SHP77 (cell line): ENCODE measurements at regions not wholly inside any gene's neighbourhood (a gene's known extent, or its start where the extent isn't known, plus 50 kb on each side); places are given as distances from the start of the nearest gene placed in this dataset.
A peak's percentile ranks its signal among the peaks of the same experiment; 100 is the strongest.
"Not testable (repeated sequence)": the region's sequence is repeated elsewhere in the genome, so short reads cannot be mapped to it uniquely, and the experiment has no call there.

Source experiments
- DNase-seq, 2 experiments: peaks; one replicate each; lab custom pipeline; 2025; lab: John Stamatoyannopoulos, UW

GRCh38 chrX:26597981-26598380, 382.0 kb downstream of the MAGEB5 start:
- no peak for DNase-seq

GRCh38 chrX:26590849-26591248, 374.9 kb downstream of the MAGEB5 start:
- no peak for DNase-seq

- DNase-seq: peak in 1 of 2 experiments; percentile 3
Measured at GRCh38 chrX:26586570-26586969, 370.6 kb downstream of the MAGEB5 start.

- no peak for DNase-seq
Measured at GRCh38 chrX:26581091-26581490, 365.1 kb downstream of the MAGEB5 start.

- DNase-seq: no peak
Measured at GRCh38 chrX:26580021-26580420, 364.1 kb downstream of the MAGEB5 start.

- no peak for DNase-seq
Measured at GRCh38 chrX:26574234-26574633, 358.3 kb downstream of the MAGEB5 start.

- DNase-seq: peak in 1 of 2 experiments; percentile 19
Measured at GRCh38 chrX:26562156-26562555, 346.2 kb downstream of the MAGEB5 start.

- DNase-seq: no peak
Measured at GRCh38 chrX:26559855-26560254, 343.9 kb downstream of the MAGEB5 start.

GRCh38 chrX:26558719-26559386, 342.9 kb downstream of the MAGEB5 start:
- no peak for DNase-seq

GRCh38 chrX:26557691-26558321, 341.8 kb downstream of the MAGEB5 start:
- DNase-seq: peak in 1 of 2 experiments; percentile 26

- DNase-seq: not testable (repeated sequence)
Measured at GRCh38 chrX:26525768-26526167, 309.8 kb downstream of the MAGEB5 start.

GRCh38 chrX:26522501-26522900, 306.5 kb downstream of the MAGEB5 start:
- no peak for DNase-seq

GRCh38 chrX:26511589-26512363, 295.8 kb downstream of the MAGEB5 start:
- DNase-seq: no peak

GRCh38 chrX:26470941-26471340, 255.0 kb downstream of the MAGEB5 start:
- no peak for DNase-seq

GRCh38 chrX:26466387-26466786, 250.4 kb downstream of the MAGEB5 start:
- DNase-seq: no peak

- DNase-seq: no peak
Measured at GRCh38 chrX:26445288-26445687, 229.3 kb downstream of the MAGEB5 start.

- DNase-seq: not testable (repeated sequence)
Measured at GRCh38 chrX:26444417-26444816, 228.4 kb downstream of the MAGEB5 start.

- peak; percentile 1 to 6 for DNase-seq
Measured at GRCh38 chrX:26442340-26442739, 226.4 kb downstream of the MAGEB5 start.

GRCh38 chrX:26414534-26414933, 198.6 kb downstream of the MAGEB5 start:
- DNase-seq: no peak

GRCh38 chrX:26411045-26411444, 195.1 kb downstream of the MAGEB5 start:
- no peak for DNase-seq

GRCh38 chrX:26409636-26410035, 193.7 kb downstream of the MAGEB5 start:
- no peak for DNase-seq

- no peak for DNase-seq
Measured at GRCh38 chrX:26387906-26388305, 171.9 kb downstream of the MAGEB5 start.
